NCI-H2196 (cell line): ENCODE measurements at regions not wholly inside any gene's neighbourhood (a gene's known extent, or its start where the extent isn't known, plus 50 kb on each side); places are given as distances from the start of the nearest gene placed in this dataset.
"Not testable (repeated sequence)": the region's sequence is repeated elsewhere in the genome, so short reads cannot be mapped to it uniquely, and the experiment has no call there.

Source experiments
- DNase-seq: peaks from one replicate; lab custom pipeline; 2025; ENCODE audit not compliant: unreplicated experiment; lab: John Stamatoyannopoulos, UW

GRCh38 chr21:16215663-16216183 is 485.9 kb downstream of the USP25 start:
- no peak for DNase-seq

- no peak for DNase-seq
Observed at GRCh38 chr21:16216288-16216962, 486.6 kb downstream of the USP25 start.

- DNase-seq: no peak
Observed at GRCh38 chr21:16218682-16219343, 489.0 kb downstream of the USP25 start.

GRCh38 chr21:16224756-16225155 is 495.0 kb downstream of the USP25 start:
- not testable (repeated sequence) for DNase-seq

GRCh38 chr21:16239659-16240265 is 510.0 kb downstream of the USP25 start:
- DNase-seq: no peak

- no peak for DNase-seq
Observed at GRCh38 chr21:16241016-16241415, 511.2 kb downstream of the USP25 start.

GRCh38 chr21:16241479-16241963 is 511.7 kb downstream of the USP25 start:
- no peak for DNase-seq

- DNase-seq: no peak
Observed at GRCh38 chr21:16243396-16243795, 513.6 kb downstream of the USP25 start.

GRCh38 chr21:16248705-16249104 is 518.9 kb downstream of the USP25 start:
- DNase-seq: no peak

- no peak for DNase-seq
Observed at GRCh38 chr21:16250273-16250672, 520.5 kb downstream of the USP25 start.

GRCh38 chr21:16258844-16259611 is 529.2 kb downstream of the USP25 start:
- no peak for DNase-seq

GRCh38 chr21:16262091-16262490 is 532.3 kb downstream of the USP25 start:
- DNase-seq: no peak

GRCh38 chr21:16264319-16264718 is 534.5 kb downstream of the USP25 start:
- no peak for DNase-seq

- no peak for DNase-seq
Observed at GRCh38 chr21:16269476-16269875, 539.7 kb downstream of the USP25 start.

- no peak for DNase-seq
Observed at GRCh38 chr21:16279731-16280581, 550.2 kb downstream of the USP25 start.

- no peak for DNase-seq
Observed at GRCh38 chr21:16280686-16281091, 550.9 kb downstream of the USP25 start.

- DNase-seq: no peak
Observed at GRCh38 chr21:16283516-16283915, 553.7 kb downstream of the USP25 start.

- DNase-seq: no peak
Observed at GRCh38 chr21:16285605-16286126, 555.9 kb downstream of the USP25 start.

- DNase-seq: no peak
Observed at GRCh38 chr21:16287046-16287445, 557.3 kb downstream of the USP25 start.

- DNase-seq: no peak
Observed at GRCh38 chr21:16291296-16291695, 561.5 kb downstream of the USP25 start.
